ENCODE measurements at regions not wholly inside any gene's neighbourhood (a gene's known extent, or its start where the extent isn't known, plus 50 kb on each side); places are given as distances from the start of the nearest gene placed in this dataset.

DNA sequence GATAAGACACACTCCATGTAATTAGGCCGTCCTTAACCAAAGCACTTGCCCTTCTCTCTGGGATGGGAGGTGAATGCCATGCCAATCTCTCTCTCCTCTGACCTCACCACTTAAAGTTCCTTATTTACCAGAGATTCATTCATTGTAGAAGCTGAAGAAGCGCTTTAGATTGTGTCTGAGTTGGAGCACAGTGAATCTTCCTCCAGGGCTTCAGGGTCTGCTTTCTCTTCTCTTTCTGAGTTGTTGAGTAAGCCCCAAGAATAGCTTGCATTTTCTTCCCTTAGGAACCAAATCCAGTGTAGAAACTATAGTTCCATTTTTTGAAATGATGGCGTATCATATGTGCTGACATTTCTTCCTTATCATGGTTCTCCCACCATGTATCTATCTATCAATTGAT lies 104.5 kb upstream of the MAML3 start:
- WGBS, 2 donors = 87 to 90% methylated on average over 3 of the region's 3 CpGs
- TF ChIP-seq, protein P1, sequence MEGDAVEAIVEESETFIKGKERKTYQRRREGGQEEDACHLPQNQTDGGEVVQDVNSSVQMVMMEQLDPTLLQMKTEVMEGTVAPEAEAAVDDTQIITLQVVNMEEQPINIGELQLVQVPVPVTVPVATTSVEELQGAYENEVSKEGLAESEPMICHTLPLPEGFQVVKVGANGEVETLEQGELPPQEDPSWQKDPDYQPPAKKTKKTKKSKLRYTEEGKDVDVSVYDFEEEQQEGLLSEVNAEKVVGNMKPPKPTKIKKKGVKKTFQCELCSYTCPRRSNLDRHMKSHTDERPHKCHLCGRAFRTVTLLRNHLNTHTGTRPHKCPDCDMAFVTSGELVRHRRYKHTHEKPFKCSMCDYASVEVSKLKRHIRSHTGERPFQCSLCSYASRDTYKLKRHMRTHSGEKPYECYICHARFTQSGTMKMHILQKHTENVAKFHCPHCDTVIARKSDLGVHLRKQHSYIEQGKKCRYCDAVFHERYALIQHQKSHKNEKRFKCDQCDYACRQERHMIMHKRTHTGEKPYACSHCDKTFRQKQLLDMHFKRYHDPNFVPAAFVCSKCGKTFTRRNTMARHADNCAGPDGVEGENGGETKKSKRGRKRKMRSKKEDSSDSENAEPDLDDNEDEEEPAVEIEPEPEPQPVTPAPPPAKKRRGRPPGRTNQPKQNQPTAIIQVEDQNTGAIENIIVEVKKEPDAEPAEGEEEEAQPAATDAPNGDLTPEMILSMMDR (IDR thresholded peaks at IDR 0.05) = no peak
- TF ChIP-seq POLR2A (IDR thresholded peaks at IDR 0.05) = no peak
- Histone ChIP-seq H3K27ac (no peak overlapping the region), H3K9me3 (no peaks in the 10 kb centered on the region), H3K4me1 (peaks cover 3% of the 10 kb centered on the region), H3K36me3 (ENCODE audit: low read depth, missing control alignments) (no peaks in the 10 kb centered on the region), H3K27me3 (no peaks in the 10 kb centered on the region), H3K4me3 (no peak overlapping the region)
- intact Hi-C loops (cut with DNase I; ENCODE audit: low total_unique reads) = no loop called here
- no peak for DNase-seq

- no peak overlapping the region for H3K27ac ChIP-seq
- no peaks in the 10 kb centered on the region for H3K27me3 ChIP-seq
- 84 to 91% methylated on average over 10 of the region's 10 CpGs for WGBS, 2 donors
- no peak for DNase-seq
- no peak for TF ChIP-seq POLR2A (IDR thresholded peaks at IDR 0.05)
- TF ChIP-seq, protein P1 (IDR thresholded peaks at IDR 0.05) = no peak
- no peaks in the 10 kb centered on the region for H3K9me3 ChIP-seq
- intact Hi-C loops (cut with DNase I; ENCODE audit: low total_unique reads) = no loop called here
- H3K36me3 ChIP-seq (ENCODE audit: low read depth, missing control alignments) = no peaks in the 10 kb centered on the region
- peaks cover 6% of the 10 kb centered on the region for H3K4me1 ChIP-seq
- no peak overlapping the region for H3K4me3 ChIP-seq
Observed at GRCh38 chr4:140257461-140258305, 103.7 kb upstream of the MAML3 start.

DNA sequence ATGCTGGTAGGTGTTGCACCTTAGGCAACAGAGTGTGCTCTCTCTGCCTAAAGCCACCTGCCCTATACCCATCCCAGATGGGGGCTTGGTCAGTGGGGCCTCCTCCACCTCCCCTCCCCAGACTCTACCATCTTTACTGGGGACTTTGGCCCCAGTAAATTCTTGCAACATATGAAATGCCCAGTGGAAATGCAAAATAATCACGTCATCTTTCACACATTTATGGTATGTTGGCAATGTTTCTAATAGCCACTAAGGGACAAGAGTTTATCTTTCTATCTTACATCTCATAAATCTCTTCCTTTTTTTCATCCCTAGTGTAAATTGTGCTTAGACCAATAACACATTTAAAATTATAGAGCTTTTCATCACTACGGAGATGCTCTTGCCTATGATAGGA lies 103.0 kb upstream of the MAML3 start:
- no peak for TF ChIP-seq POLR2A (IDR thresholded peaks at IDR 0.05)
- TF ChIP-seq, protein P1 (IDR thresholded peaks at IDR 0.05) = no peak
- Histone ChIP-seq H3K36me3 (ENCODE audit: low read depth, missing control alignments) (no peaks in the 10 kb centered on the region), H3K4me1 (peaks cover 12% of the 10 kb centered on the region), H3K27me3 (no peaks in the 10 kb centered on the region), H3K27ac (no peak overlapping the region), H3K9me3 (no peaks in the 10 kb centered on the region), H3K4me3 (no peak overlapping the region)
- intact Hi-C loops (cut with DNase I; ENCODE audit: low total_unique reads) = no loop called here
- no peak for DNase-seq
- 88 to 89% methylated on average over 2 of the region's 2 CpGs for WGBS, 2 donors

DNA sequence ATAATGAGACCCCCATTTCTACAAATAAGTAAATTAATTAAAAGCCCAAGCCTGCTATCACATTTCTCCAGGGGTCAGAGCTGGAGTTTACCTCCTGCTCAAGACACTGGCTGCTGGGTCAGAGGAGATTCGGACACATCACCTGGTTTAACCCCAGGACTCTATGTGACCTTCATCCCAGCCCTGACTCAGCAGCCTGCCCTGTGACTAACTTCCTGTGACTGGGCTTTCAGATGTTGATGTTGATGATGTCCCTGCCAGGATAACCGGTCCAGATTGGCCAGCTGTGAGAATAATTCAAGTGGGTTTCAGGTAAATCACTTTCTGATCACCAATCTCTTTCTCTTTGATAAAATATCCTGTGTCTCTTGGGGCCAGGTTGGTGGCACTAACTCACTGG lies 102.4 kb upstream of the MAML3 start:
- no peak overlapping the region for H3K27ac ChIP-seq
- H3K27me3 ChIP-seq = no peaks in the 10 kb centered on the region
- no peaks in the 10 kb centered on the region for H3K36me3 ChIP-seq (ENCODE audit: low read depth, missing control alignments)
- H3K9me3 ChIP-seq = no peaks in the 10 kb centered on the region
- no peak for DNase-seq
- TF ChIP-seq, protein P1 (IDR thresholded peaks at IDR 0.05) = no peak
- TF ChIP-seq POLR2A (IDR thresholded peaks at IDR 0.05) = no peak
- H3K4me1 ChIP-seq = peaks cover 13% of the 10 kb centered on the region
- H3K4me3 ChIP-seq = no peak overlapping the region
- 76 to 87% methylated on average over 2 of the region's 2 CpGs for WGBS, 2 donors
- intact Hi-C loops (cut with DNase I; ENCODE audit: low total_unique reads) = no loop called here

DNA sequence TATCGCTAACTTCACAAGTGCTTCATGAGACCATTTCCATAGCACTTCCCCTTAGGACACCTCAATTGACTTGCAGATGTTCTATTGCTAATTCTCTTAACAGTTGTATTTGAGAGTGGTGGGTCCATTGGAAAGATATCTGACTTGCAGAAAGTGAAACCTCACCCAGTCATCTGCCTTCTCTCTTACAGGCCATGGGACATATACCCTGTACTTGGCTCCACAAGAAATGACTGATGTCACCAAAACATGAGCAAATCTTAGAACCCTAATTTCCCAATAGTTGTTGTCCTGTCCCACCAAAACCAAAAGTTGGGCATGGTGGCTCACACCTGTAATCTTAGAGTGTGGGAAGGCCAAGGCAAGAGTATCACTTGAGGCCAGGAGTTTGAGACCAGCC lies 101.9 kb upstream of the MAML3 start:
- Histone ChIP-seq H3K4me3 (no peak overlapping the region), H3K4me1 (peaks cover 13% of the 10 kb centered on the region), H3K27me3 (no peaks in the 10 kb centered on the region), H3K27ac (no peak overlapping the region), H3K36me3 (ENCODE audit: low read depth, missing control alignments) (no peaks in the 10 kb centered on the region), H3K9me3 (no peaks in the 10 kb centered on the region)
- intact Hi-C loops (cut with DNase I; ENCODE audit: low total_unique reads) = no loop called here
- 97 to 100% methylated on average over 1 of the region's 1 CpG for WGBS, 2 donors
- DNase-seq = no peak
- TF ChIP-seq, protein P1 (IDR thresholded peaks at IDR 0.05) = no peak
- no peak for TF ChIP-seq POLR2A (IDR thresholded peaks at IDR 0.05)

Data from testis (tissue), 2 donors.